Peyer's patch (tissue), 4 donors: ENCODE measurements at regions not wholly inside any gene's neighbourhood (a gene's known extent, or its start where the extent isn't known, plus 50 kb on each side); places are given as distances from the start of the nearest gene placed in this dataset.

Experiments
- CTCF ChIP-seq, 6 experiments: fragments of 450-650 bp in 4 of 6; fragments of 200-600 bp in 2 of 6; sonication (generic) in 1 of 6; IDR thresholded peaks; one replicate each; pipeline ENCODE4 v1.5.1; 2017 to 2019; ENCODE audit warnings: antibody characterized with exemption in 6 of 6, mild to moderate bottlenecking in 3 of 6, moderate library complexity in 1 of 6
- POLR2A ChIP-seq, 2 donors: fragments of 450-650 bp; IDR thresholded peaks; one replicate each; pipeline ENCODE4 v1.5.1; 2017; ENCODE audit warnings: antibody characterized with exemption in 2 of 2, mild to moderate bottlenecking in 2 of 2, moderate library complexity in 2 of 2

GRCh38 chr16:54687043-54687899 is 243.4 kb upstream of the IRX5 start:
- TF ChIP-seq CTCF (IDR thresholded peaks at IDR 0.05) (no peak), POLR2A (IDR thresholded peaks at IDR 0.05) (no peak)
